ENCODE measurements at regions not wholly inside any gene's neighbourhood (a gene's known extent, or its start where the extent isn't known, plus 50 kb on each side); places are given as distances from the start of the nearest gene placed in this dataset.
A peak's percentile ranks its signal among the peaks of the same experiment; 100 is the strongest.

DNA sequence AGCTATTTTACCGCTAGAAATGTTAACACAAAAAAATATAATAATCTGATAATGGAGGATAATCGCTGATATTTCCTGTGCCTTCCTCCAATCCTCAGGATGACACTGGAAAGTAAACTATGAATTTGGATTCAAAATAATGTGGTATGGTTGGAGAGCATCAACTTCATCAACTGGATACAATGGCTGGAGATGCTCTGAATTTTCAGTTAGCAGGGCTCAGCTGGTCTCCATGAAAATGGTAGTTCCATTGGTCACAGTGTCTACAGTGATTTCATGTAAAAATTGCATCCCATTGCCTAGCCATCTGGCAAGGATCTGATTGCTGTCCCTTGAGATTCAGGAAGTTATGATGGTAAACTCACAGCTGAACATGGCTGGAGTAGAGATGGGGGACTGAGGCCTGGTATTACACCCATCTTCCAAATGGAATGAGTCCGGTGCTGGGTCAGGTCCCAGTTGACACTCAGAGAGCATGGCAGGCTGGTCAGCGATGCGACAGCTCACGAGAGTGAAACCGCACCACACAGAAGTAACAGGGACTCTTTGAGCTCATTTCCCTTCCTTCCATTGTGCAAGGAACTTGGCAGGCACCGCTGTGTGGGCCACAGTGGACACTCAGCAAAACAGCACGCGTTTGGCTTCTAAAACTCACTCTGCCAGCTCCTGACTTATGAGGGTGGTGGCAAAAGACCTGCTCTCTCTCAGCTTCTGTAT, 142.4 kb upstream of the TNFAIP3 start:
- Histone ChIP-seq H3K4me3 (ENCODE audit: extremely low read depth, insufficient read depth, low read length, poor library complexity, severe bottlenecking) (no peak overlapping the region), H3K36me3 (ENCODE audit: control insufficient read depth, insufficient read depth, low read length) (no peaks in the 10 kb centered on the region), H3K27ac (ENCODE audit: low read depth, low read length, severe bottlenecking) (no peak overlapping the region), H3K9me3 (ENCODE audit: control insufficient read depth, low read length) (no peaks in the 10 kb centered on the region), H3K4me1 (ENCODE audit: control insufficient read depth, insufficient read depth, low read length, poor library complexity, severe bottlenecking) (peaks cover 7% of the 10 kb centered on the region)
- whole genome bisulfite sequencing, 2 experiments (ENCODE audit: insufficient coverage in 2 of 2) = 97 to 98% methylated on average over 7 to 8 of the region's 10 CpGs

- Histone ChIP-seq H3K9me3 (ENCODE audit: control insufficient read depth, low read length) (no peaks in the 10 kb centered on the region), H3K4me3 (ENCODE audit: extremely low read depth, insufficient read depth, low read length, poor library complexity, severe bottlenecking) (no peak overlapping the region), H3K4me1 (ENCODE audit: control insufficient read depth, insufficient read depth, low read length, poor library complexity, severe bottlenecking) (peaks cover 7% of the 10 kb centered on the region), H3K27ac (ENCODE audit: low read depth, low read length, severe bottlenecking) (no peak overlapping the region), H3K36me3 (ENCODE audit: control insufficient read depth, insufficient read depth, low read length) (no peaks in the 10 kb centered on the region)
- 78 to 81% methylated on average over 2 of the region's 2 CpGs for WGBS, 2 experiments (ENCODE audit: insufficient coverage in 2 of 2)
Observed at GRCh38 chr6:137725949-137726348, 141.1 kb upstream of the TNFAIP3 start.

DNA sequence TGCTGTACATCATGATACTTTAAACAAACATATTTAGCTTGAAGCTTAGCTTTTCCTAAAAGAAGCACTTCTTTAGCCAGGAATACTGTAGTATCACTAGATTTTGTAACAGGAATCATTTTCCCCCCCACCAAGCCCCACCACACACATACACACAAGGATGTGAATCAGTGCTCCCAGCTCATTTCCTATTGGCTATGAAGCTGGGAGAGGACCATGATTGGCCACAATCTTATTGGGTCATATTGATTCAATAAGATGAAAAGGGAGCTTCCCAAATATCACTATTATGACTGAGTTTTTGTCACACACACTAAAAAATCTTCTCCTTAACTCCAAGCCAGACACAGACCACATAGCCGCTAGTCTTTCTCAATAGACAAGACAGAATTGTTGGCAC, 140.5 kb upstream of the TNFAIP3 start:
- H3K36me3 ChIP-seq (ENCODE audit: control insufficient read depth, insufficient read depth, low read length) = no peaks in the 10 kb centered on the region
- WGBS, 2 experiments (ENCODE audit: insufficient coverage in 2 of 2) = no CpG with 5 or more reads among the region's 1 CpG

DNA sequence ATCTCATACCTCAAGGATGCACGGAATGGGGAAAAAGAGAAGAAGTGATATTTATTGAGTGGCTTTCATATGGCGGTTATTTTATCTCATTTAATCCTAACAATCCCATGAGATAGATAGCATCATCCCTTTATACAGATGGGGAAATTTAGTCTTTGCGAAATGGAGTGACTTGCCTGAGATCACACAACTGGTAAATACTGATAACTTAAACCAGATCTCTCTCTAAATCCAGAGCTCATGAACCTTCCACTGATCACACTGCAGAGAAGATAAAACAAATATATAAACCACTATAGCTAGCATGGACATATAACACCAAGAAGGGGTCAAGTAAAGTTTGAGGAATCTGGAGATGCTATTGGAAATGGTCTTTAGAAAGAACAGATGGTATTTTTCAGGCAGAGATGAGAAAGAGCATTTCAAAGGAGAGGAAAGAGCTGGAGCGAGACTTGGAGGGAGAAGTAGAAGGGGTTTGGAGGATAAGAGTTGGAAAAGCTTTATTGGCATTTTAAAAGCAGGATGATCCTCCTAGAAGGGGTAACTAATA, 139.8 kb upstream of the TNFAIP3 start:
- Histone ChIP-seq H3K4me1 (ENCODE audit: control insufficient read depth, insufficient read depth, low read length, poor library complexity, severe bottlenecking) (peaks cover 7% of the 10 kb centered on the region), H3K27ac (ENCODE audit: low read depth, low read length, severe bottlenecking) (no peak overlapping the region)
- WGBS, 2 experiments (ENCODE audit: insufficient coverage in 2 of 2) = 88 to 89% methylated on average over 1 of the region's 4 CpGs

More for the DNA sequence above, 140.5 kb upstream of the TNFAIP3 start:
- peaks cover 7% of the 10 kb centered on the region for H3K4me1 ChIP-seq (ENCODE audit: control insufficient read depth, insufficient read depth, low read length, poor library complexity, severe bottlenecking)
- H3K4me3 ChIP-seq (ENCODE audit: extremely low read depth, insufficient read depth, low read length, poor library complexity, severe bottlenecking) = no peak overlapping the region
- H3K9me3 ChIP-seq (ENCODE audit: control insufficient read depth, low read length) = no peaks in the 10 kb centered on the region
- no peak overlapping the region for H3K27ac ChIP-seq (ENCODE audit: low read depth, low read length, severe bottlenecking)

DNA sequence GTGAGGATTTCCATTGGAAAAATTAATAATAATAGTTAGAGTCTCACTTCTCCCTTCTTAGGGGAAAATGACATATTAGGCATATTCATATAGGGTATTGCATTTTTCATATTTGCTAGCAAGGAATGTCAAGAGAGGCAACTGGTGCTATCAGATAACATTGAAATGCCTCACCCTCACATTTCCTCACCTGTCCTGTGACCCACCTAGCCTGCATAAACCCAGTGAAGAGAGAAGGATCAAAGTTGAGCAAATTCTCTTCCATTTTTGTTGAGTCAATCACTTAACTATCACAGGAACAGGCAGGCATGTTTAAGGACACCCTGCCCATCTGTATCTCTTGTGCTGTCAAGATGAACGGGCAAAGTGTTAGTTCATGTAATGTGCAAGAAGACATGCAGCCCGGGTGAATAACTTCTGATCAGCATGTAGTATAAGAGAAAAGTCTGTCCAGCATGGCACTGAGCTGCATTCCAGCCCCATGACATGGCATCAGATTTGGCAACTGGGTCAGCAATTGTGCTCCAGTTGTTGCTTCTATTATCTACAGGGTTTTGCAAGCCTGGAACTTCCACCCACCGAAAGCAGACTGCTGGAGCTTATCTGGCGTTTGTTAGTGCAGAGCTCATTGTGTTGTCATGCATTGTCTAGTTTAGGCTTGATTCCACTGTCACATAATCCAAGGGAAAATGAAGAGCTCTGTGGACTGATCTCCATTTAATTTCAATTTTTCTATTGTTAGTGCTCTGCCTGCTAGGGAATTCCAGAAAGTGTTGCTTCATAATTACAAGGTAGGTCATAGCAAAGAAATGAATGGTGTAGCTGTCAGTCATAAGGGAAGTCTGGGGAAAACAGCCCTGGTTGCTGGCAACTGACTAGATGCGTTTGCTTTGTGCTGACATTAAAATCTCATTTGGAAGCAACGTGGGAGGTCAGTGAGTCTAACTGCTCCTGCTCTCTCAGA, 138.4 kb upstream of the TNFAIP3 start:
- peak overlapping the region; percentile 80 for H3K27ac ChIP-seq (ENCODE audit: low read depth, low read length, severe bottlenecking)
- WGBS, 2 experiments (ENCODE audit: insufficient coverage in 2 of 2) = 84 to 85% methylated on average over 2 to 6 of the region's 6 CpGs
- no peaks in the 10 kb centered on the region for H3K9me3 ChIP-seq (ENCODE audit: control insufficient read depth, low read length)
- no peak overlapping the region for H3K4me3 ChIP-seq (ENCODE audit: extremely low read depth, insufficient read depth, low read length, poor library complexity, severe bottlenecking)
- no peaks in the 10 kb centered on the region for H3K36me3 ChIP-seq (ENCODE audit: control insufficient read depth, insufficient read depth, low read length)
- peaks cover 7% of the 10 kb centered on the region for H3K4me1 ChIP-seq (ENCODE audit: control insufficient read depth, insufficient read depth, low read length, poor library complexity, severe bottlenecking)

More for the DNA sequence above, 139.8 kb upstream of the TNFAIP3 start:
- no peaks in the 10 kb centered on the region for H3K9me3 ChIP-seq (ENCODE audit: control insufficient read depth, low read length)
- no peaks in the 10 kb centered on the region for H3K36me3 ChIP-seq (ENCODE audit: control insufficient read depth, insufficient read depth, low read length)
- H3K4me3 ChIP-seq (ENCODE audit: extremely low read depth, insufficient read depth, low read length, poor library complexity, severe bottlenecking) = no peak overlapping the region

DNA sequence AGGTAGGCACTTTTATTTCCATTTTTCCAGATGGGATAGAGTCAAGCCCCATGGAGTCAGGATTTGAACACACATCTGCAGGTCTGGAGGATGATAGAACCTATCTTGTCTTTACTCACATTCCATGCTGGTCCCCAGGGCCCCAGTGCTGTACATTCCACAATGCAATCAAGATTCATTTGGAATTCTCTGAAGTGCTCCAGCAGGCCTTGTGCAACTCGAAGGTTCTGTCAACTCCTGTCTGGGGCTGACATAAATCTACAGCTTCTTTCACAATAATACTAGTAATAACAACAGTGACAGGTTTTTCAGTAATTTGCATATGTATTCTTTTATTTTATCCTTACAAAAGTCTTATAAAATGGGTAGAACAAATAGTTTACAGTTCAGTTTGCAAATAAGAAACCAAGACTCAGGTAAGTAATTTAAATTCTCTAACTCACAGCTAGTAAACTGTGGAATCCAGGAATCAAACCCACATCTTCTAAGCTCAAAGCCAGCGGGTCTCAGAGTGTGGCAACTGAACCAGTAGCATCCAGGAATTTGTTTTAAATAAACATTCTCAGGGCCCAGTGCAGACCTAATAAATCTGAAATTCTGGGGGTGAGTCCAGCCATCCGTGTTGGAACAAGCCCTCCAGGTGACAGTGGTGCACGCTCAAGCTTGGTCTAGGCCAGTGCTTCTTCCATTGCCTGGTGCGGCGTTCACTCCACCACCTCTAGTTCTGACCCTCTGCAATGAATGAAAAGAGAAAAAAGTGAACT, 137.0 kb upstream of the TNFAIP3 start:
- 85 to 93% methylated on average over 3 of the region's 6 CpGs for WGBS, 2 experiments (ENCODE audit: insufficient coverage in 2 of 2)
- peak overlapping the region; percentile 63 for H3K27ac ChIP-seq (ENCODE audit: low read depth, low read length, severe bottlenecking)

DNA sequence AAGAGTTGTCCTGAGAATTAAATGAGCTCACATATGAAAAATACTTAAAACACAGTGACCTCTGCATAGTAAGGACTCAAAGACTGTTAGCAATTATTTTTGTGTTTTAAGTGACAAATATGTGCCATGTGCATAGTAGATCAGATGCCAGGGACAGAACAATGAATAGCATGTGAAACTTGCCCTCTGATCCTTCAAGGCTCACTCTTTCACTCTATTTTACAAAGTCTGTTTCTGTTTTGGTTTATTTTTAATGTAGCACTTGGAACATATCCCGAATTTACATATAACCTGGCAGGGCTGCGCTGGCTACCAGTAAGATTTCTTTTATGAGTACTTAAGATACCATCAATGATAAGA, 135.5 kb upstream of the TNFAIP3 start:
- Histone ChIP-seq H3K4me3 (ENCODE audit: extremely low read depth, insufficient read depth, low read length, poor library complexity, severe bottlenecking) (no peak overlapping the region), H3K9me3 (ENCODE audit: control insufficient read depth, low read length) (no peaks in the 10 kb centered on the region), H3K4me1 (ENCODE audit: control insufficient read depth, insufficient read depth, low read length, poor library complexity, severe bottlenecking) (peaks cover 7% of the 10 kb centered on the region), H3K27ac (ENCODE audit: low read depth, low read length, severe bottlenecking) (no peak overlapping the region), H3K36me3 (ENCODE audit: control insufficient read depth, insufficient read depth, low read length) (no peaks in the 10 kb centered on the region)
- no CpG with 5 or more reads among the region's 2 CpGs for WGBS, 2 experiments (ENCODE audit: insufficient coverage in 2 of 2)

More for the DNA sequence above, 137.0 kb upstream of the TNFAIP3 start:
- Histone ChIP-seq H3K4me3 (ENCODE audit: extremely low read depth, insufficient read depth, low read length, poor library complexity, severe bottlenecking) (no peak overlapping the region), H3K36me3 (ENCODE audit: control insufficient read depth, insufficient read depth, low read length) (no peaks in the 10 kb centered on the region), H3K4me1 (ENCODE audit: control insufficient read depth, insufficient read depth, low read length, poor library complexity, severe bottlenecking) (peaks cover 7% of the 10 kb centered on the region), H3K9me3 (ENCODE audit: control insufficient read depth, low read length) (no peaks in the 10 kb centered on the region)

DNA sequence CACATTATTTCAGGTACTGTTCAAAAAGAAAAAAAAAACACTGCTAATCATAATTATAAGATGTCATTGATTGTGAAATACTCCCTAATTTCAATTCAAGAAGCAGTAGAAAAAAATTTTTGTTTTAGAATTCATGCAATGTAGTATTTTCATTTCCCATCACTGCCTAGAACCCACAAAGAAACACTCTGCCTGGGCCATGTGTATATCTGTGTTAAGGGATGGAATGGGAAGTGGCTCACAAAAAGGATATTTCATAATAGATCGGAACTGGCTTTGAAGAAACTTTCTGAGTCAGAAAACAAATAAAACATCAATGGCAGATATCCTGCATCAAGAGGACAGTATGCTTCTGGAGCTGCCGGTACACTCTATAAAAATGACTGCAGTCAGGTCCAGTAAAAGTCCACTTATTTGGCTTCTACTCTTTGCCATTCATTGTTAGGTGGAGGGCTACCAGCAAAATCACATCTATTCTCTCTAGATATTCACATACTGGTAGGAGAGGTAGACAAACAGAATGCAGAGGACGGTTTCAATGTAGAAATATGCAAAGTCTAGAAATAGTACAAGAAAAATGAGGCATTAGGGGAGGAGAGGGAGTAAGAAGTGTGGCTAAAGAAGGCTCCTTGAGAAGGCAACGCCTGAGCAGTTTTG, 135.0 kb upstream of the TNFAIP3 start:
- Histone ChIP-seq H3K27ac (ENCODE audit: low read depth, low read length, severe bottlenecking) (no peak overlapping the region), H3K4me1 (ENCODE audit: control insufficient read depth, insufficient read depth, low read length, poor library complexity, severe bottlenecking) (peaks cover 7% of the 10 kb centered on the region), H3K4me3 (ENCODE audit: extremely low read depth, insufficient read depth, low read length, poor library complexity, severe bottlenecking) (no peak overlapping the region), H3K36me3 (ENCODE audit: control insufficient read depth, insufficient read depth, low read length) (no peaks in the 10 kb centered on the region), H3K9me3 (ENCODE audit: control insufficient read depth, low read length) (no peaks in the 10 kb centered on the region)
- 93 to 94% methylated on average over 4 of the region's 4 CpGs for WGBS, 2 experiments (ENCODE audit: insufficient coverage in 2 of 2)

GRCh38 chr6:137733372-137733771, 133.7 kb upstream of the TNFAIP3 start:
- Histone ChIP-seq H3K9me3 (ENCODE audit: control insufficient read depth, low read length) (no peaks in the 10 kb centered on the region), H3K4me1 (ENCODE audit: control insufficient read depth, insufficient read depth, low read length, poor library complexity, severe bottlenecking) (peaks cover 6% of the 10 kb centered on the region), H3K36me3 (ENCODE audit: control insufficient read depth, insufficient read depth, low read length) (no peaks in the 10 kb centered on the region), H3K4me3 (ENCODE audit: extremely low read depth, insufficient read depth, low read length, poor library complexity, severe bottlenecking) (no peak overlapping the region), H3K27ac (ENCODE audit: low read depth, low read length, severe bottlenecking) (no peak overlapping the region)
- WGBS, 2 experiments (ENCODE audit: insufficient coverage in 2 of 2) = 80% methylated on average over 1 of the region's 2 CpGs; no CpG with 5 or more reads in 1 of the 2 experiments
